Heart left ventricle (tissue), 16 donors: ENCODE measurements at regions not wholly inside any gene's neighbourhood (a gene's known extent, or its start where the extent isn't known, plus 50 kb on each side); places are given as distances from the start of the nearest gene placed in this dataset.
A peak's percentile ranks its signal among the peaks of the same experiment; 100 is the strongest.

Experiments used
- ATAC-seq, 4 donors: fragments of 200-7000 bp; cut with Tn5 transposase; one replicate each; pipeline ENCODE4 v1.9.1; 2020 to 2022; ENCODE audit warnings: moderate library complexity in 4 of 4, mild to moderate bottlenecking in 3 of 4, moderate number of reproducible peaks in 1 of 4
- DNase-seq, 5 donors: peaks; one replicate each; pipeline ENCODE4 v3.0.0-alpha.2; 2020
- H3K27ac ChIP-seq, 12 donors: fragments of 200-600 bp; sonication (generic) in 4 of 12; one replicate each; pipeline versions ENCODE4 v1.5.0 to v1.8.0; 2016 to 2022; ENCODE audit warnings: mild to moderate bottlenecking in 2 of 12
- H3K27me3 ChIP-seq, 9 donors: fragments of 200-600 bp; sonication (generic) in 2 of 9; one replicate each; pipeline versions ENCODE4 v1.5.1 to v1.8.0; 2016 to 2022; ENCODE audit warnings: mild to moderate bottlenecking in 3 of 9
- H3K36me3 ChIP-seq, 9 donors: fragments of 200-600 bp; sonication (generic) in 2 of 9; one replicate each; pipeline versions ENCODE4 v1.5.0 to v1.8.0; 2018 to 2022; ENCODE audit warnings: mild to moderate bottlenecking in 2 of 9
- H3K4me1 ChIP-seq, 12 donors: fragments of 200-600 bp; sonication (generic) in 4 of 12; one replicate each; pipeline versions ENCODE4 v1.5.0 to v1.8.0; 2016 to 2022; ENCODE audit warnings: mild to moderate bottlenecking in 3 of 12
- H3K4me3 ChIP-seq, 12 donors: fragments of 200-600 bp; sonication (generic) in 4 of 12; one replicate each; pipeline versions ENCODE4 v1.5.0 to v1.8.0; 2017 to 2022; ENCODE audit warnings: mild to moderate bottlenecking in 9 of 12, moderate library complexity in 4 of 12
- H3K9me3 ChIP-seq, 12 donors: fragments of 200-600 bp; sonication (generic) in 4 of 12; one replicate each; pipeline versions ENCODE4 v1.5.0 to v1.8.0; 2016 to 2022; ENCODE audit warnings: mild to moderate bottlenecking in 1 of 12
- POLR2A ChIP-seq, 2 donors: fragments of 450-650 bp; IDR thresholded peaks; one replicate each; pipeline ENCODE4 v1.6.1; 2017; ENCODE audit warnings: antibody characterized with exemption in 2 of 2, mild to moderate bottlenecking in 2 of 2, moderate library complexity in 2 of 2
- WGBS, 4 donors: extraction: QIAGEN DNeasy Blood & Tissue Kit in 2 of 4; methylation state at CpG; one replicate each; pipeline versions ENCODE4 v1.1.5 to v1.1.7; 2013 to 2018; 5-methylcytosine and 5-hydroxymethylcytosine counted together
- intact Hi-C, 10 donors: fragments of 100-400 bp; cut with DNase I; formaldehyde crosslinking; loops; one replicate each; pipeline versions ENCODE4 v1.11.1 to v1.14.2; 2022
- TF ChIP-seq, protein P1 (sequence below), 12 donors: fragments of 200-600 bp; sonication (generic) in 4 of 12; IDR thresholded peaks; one replicate each; pipeline versions ENCODE4 v1.5.0 to v1.8.0; 2018 to 2022; ENCODE audit warnings: antibody characterized with exemption in 12 of 12, mild to moderate bottlenecking in 5 of 12
- donor health status: ischemic (EF 13 %, LVEDD 7.1; RV severe dilation, severe dysfunction).
- donor health status: healthy with polysubstance abuse.
- donor health status: DM: no; HTN: yes; CAD: no.
- donor health status: DM: no; HTN: no; CAD: no.
- donor health status: ischemic (EF 25% LVEDD 6.9; RV normal size, moderate dysfunction).
- donor health status: ischemic (EF 25% LVEDD 5.7; RV mildly dilated, moderate dysfunction).
- donor health status: healthy.
- donor health status: DM: yes; HTN: yes; CAD: no.
- donor health status: ischemic (EF 35%, LVEDD 5.7; RV mildly dilated, moderate dysfunction).
- donor health status: nonischemic (EF 11% LVEDD 7.7; RV severe dilation, severe dysfunction).
- donor health status: DM: yes; HTN: yes; CAD: no.
- donor health status: PGD.
- donor health status: ischemic (EF 29% LVEDD 5.4; RV normal size, mild dysfunction).
- donor health status: nonischemic (EF 23%, LVEDD 6.1; RV moderate dilation, normal function).

DNA sequence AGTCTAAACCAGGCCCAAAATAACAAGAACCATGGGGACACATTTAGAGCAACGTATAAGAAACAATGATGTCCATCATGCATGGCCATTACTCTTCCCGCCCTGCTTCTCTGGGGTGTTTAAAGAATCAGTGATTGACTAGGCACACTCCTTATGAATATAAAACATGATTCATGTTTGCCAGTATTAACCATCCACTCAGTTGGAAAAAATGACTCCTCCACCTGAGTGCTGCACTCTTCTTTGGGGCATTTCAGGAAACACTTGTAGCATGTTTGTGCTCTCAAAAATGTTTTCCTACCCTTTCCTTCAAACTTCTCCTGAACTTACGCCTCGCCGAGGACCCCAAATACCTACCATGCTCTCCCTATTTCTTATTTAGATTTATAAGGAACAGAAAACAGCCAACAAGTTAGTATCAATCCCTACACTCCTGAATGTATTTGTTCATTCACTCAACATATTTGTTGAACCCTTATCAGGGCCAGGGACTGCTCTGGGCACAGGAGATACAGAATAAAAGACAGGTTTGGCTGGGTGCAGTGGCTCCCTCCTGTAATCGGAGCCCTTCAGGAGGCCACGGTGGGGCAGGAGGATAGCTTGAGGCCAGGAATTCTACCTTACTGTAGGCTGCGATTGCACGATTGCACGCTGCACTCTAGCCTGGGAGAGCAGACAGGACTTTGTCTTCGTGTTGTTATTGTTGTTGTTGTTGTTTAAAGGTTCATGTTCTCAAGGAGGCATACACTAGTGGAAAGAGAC is 137.0 kb downstream of the TMCO5A start:
- peak overlapping the region in 9 of 12 donors; percentile 84 to 95 (median 91) for H3K27ac ChIP-seq
- H3K4me3 ChIP-seq = no peak overlapping the region
- H3K9me3 ChIP-seq = no peaks in the 10 kb centered on the region
- no peak for DNase-seq
- no peaks in the 10 kb centered on the region for H3K27me3 ChIP-seq
- no peak for TF ChIP-seq POLR2A (IDR thresholded peaks at IDR 0.05)
- TF ChIP-seq, protein P1, sequence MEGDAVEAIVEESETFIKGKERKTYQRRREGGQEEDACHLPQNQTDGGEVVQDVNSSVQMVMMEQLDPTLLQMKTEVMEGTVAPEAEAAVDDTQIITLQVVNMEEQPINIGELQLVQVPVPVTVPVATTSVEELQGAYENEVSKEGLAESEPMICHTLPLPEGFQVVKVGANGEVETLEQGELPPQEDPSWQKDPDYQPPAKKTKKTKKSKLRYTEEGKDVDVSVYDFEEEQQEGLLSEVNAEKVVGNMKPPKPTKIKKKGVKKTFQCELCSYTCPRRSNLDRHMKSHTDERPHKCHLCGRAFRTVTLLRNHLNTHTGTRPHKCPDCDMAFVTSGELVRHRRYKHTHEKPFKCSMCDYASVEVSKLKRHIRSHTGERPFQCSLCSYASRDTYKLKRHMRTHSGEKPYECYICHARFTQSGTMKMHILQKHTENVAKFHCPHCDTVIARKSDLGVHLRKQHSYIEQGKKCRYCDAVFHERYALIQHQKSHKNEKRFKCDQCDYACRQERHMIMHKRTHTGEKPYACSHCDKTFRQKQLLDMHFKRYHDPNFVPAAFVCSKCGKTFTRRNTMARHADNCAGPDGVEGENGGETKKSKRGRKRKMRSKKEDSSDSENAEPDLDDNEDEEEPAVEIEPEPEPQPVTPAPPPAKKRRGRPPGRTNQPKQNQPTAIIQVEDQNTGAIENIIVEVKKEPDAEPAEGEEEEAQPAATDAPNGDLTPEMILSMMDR (IDR thresholded peaks at IDR 0.05) = no peak
- peaks cover 0 to 61% (median 27%) of the 10 kb centered on the region in 12 donors for H3K4me1 ChIP-seq
- WGBS, 4 donors = 91 to 96% (median 94%) methylated on average over 11 of the region's 11 CpGs
- intact Hi-C loops = loop anchor here in 9 of 10 donors (5.0 to 10.0 kb wide), 9 partner anchors 56 to 303 kb away; partner anchors contain the start of gene SPRED1 (in 6 of the 9)
- ATAC-seq = no peak
- H3K36me3 ChIP-seq = no peaks in the 10 kb centered on the region

DNA sequence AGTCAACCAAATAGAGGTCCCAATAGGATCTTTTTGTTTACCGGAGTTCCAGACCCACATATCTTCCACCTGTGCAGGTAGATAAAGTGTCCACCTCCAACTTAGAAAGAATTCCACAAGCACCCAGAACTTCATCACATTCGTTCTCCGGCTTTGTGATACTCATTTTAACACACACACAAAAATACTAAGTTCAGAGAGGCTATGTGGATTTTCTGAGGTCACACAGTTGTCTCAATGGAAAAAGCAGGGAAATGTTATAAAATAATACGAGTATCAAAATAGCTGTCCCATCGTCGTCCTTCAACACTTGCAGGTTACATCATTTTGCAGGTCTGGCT is 137.5 kb downstream of the TMCO5A start:
- no peak for ATAC-seq
- Histone ChIP-seq H3K36me3 (no peaks in the 10 kb centered on the region), H3K27ac (peak overlapping the region; percentile 74 to 95 (median 90)), H3K4me3 (peak overlapping the region in 10 of 12 donors; percentile 56 to 88 (median 64)), H3K4me1 (peaks cover 0 to 58% (median 27%) of the 10 kb centered on the region in 12 donors), H3K9me3 (no peaks in the 10 kb centered on the region), H3K27me3 (no peaks in the 10 kb centered on the region)
- TF ChIP-seq POLR2A (IDR thresholded peaks at IDR 0.05) = no peak
- TF ChIP-seq, protein P1 (IDR thresholded peaks at IDR 0.05) = no peak
- intact Hi-C loops = loop anchor here in 9 of 10 donors (2.0 to 10.0 kb wide), 11 partner anchors 55 to 303 kb away; partner anchors contain the start of gene SPRED1 (in 8 of the 9)
- WGBS, 4 donors = 54 to 65% (median 60%) methylated on average over 6 of the region's 6 CpGs
- DNase-seq = no peak

DNA sequence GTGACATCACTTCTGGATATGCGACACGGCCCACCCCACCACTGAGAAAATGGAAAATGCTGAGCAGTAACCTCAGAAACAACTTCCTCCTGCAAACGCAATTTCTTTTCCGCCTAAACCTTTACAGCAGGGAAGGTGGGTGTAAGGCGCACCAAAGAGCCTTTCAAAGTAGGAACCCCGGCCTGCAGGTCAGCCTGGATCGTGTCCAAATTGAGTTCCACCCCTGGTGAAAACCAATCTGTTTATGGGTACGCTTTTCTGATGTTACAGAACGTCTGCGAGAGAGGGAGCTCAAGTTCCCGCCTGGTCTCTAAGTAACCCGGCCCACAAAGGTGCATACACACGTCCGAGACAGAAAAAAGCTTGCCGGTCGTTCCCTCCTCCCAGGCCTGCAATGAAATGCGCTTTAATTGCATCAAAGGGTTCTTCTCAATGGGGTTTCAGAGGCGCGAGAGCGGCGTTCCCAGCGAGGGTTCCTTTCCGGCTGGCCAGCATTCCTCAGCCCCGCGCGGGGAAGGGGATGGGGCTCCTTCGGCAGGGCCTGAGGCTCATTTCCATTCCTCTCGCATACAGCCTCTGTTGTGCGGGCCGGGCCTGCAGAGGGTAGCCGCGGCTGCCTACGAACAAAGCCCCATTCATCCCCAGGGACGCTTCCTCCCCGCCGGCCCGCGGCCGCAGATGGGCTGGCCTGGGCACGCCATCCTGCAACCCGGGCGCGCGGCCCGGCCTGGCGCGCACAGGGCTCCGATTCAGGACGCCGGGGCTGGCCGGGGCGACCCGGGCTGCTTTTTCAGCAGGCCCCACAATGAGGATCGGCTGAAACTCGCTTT is 138.1 kb downstream of the TMCO5A start:
- ATAC-seq = peak; percentile 74 to 94 (median 90)
- intact Hi-C loops = loop anchor here in 9 of 10 donors (2.0 to 10.0 kb wide), 11 partner anchors 55 to 302 kb away; partner anchors contain the start of gene SPRED1 (in 8 of the 9)
- H3K36me3 ChIP-seq = no peaks in the 10 kb centered on the region
- H3K9me3 ChIP-seq = no peaks in the 10 kb centered on the region
- TF ChIP-seq, protein P1 (IDR thresholded peaks at IDR 0.05) = peak in 7 of 12 donors; percentile 9 to 39 (median 23)
- no peak for TF ChIP-seq POLR2A (IDR thresholded peaks at IDR 0.05)
- DNase-seq = peak; percentile 73 to 87 (median 76)
- WGBS, 4 donors = 1 to 3% (median 2%) methylated on average over 26 to 55 of the region's 55 CpGs
- H3K4me1 ChIP-seq = peaks cover 0 to 58% (median 27%) of the 10 kb centered on the region in 12 donors
- no peaks in the 10 kb centered on the region for H3K27me3 ChIP-seq
- peak overlapping the region; percentile 18 to 88 (median 64) for H3K4me3 ChIP-seq
- peak overlapping the region; percentile 74 to 95 (median 90) for H3K27ac ChIP-seq
